ENCODE measurements at regions not wholly inside any gene's neighbourhood (a gene's known extent, or its start where the extent isn't known, plus 50 kb on each side); places are given as distances from the start of the nearest gene placed in this dataset.

DNA sequence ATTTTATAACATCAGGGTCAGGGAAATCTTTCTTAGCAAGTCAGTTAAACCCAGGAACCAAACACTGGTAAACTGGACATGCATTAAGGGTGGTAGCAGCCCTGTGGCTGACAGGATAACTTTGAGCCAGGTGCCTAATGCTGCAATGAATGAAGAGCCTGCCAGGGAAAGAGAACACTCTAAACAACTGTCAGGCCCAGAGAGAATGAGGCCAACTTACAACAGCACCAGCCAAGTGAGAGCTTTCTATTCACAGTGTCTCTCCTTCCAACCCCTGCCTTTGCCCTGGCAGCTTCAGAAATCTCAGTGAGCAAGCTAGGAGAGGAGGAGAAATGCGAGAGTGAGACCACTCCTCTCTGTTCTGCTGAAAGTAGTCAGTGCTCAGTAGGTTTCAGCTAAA lies 50.4 kb upstream of the ATP2C1 start:
- Histone ChIP-seq H3K27ac (no peak overlapping the region), H3K27me3 (no peaks in the 10 kb centered on the region), H3K9me3 (replicated peaks in 1 of 3) (no peaks in the 10 kb centered on the region), H3K4me1 (replicated peaks in 1 of 2) (no peaks in the 10 kb centered on the region), H3K4me3 (no peak overlapping the region), H3K36me3 (replicated peaks in 1 of 2) (no peaks in the 10 kb centered on the region)
- TF ChIP-seq POLR2A (IDR thresholded peaks at IDR 0.05), result no peak
- TF ChIP-seq, protein P1, sequence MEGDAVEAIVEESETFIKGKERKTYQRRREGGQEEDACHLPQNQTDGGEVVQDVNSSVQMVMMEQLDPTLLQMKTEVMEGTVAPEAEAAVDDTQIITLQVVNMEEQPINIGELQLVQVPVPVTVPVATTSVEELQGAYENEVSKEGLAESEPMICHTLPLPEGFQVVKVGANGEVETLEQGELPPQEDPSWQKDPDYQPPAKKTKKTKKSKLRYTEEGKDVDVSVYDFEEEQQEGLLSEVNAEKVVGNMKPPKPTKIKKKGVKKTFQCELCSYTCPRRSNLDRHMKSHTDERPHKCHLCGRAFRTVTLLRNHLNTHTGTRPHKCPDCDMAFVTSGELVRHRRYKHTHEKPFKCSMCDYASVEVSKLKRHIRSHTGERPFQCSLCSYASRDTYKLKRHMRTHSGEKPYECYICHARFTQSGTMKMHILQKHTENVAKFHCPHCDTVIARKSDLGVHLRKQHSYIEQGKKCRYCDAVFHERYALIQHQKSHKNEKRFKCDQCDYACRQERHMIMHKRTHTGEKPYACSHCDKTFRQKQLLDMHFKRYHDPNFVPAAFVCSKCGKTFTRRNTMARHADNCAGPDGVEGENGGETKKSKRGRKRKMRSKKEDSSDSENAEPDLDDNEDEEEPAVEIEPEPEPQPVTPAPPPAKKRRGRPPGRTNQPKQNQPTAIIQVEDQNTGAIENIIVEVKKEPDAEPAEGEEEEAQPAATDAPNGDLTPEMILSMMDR (IDR thresholded peaks at IDR 0.05), result no peak
- intact Hi-C loops (cut with DNase I), result no loop called here
- WGBS, 4 donors, result 62 to 91% (median 82%) methylated on average over 1 of the region's 1 CpG
- DNase-seq, result no peak
